Left renal cortex interstitium (tissue), 4 donors: ENCODE measurements at regions not wholly inside any gene's neighbourhood (a gene's known extent, or its start where the extent isn't known, plus 50 kb on each side); places are given as distances from the start of the nearest gene placed in this dataset.
"Not testable (repeated sequence)": the region's sequence is repeated elsewhere in the genome, so short reads cannot be mapped to it uniquely, and the experiment has no call there.

Experiments used
- DNase-seq, 4 donors: peaks; one replicate each; pipeline ENCODE4 v3.0.0-alpha.2; 2013; ENCODE audit warnings: low read depth in 4 of 4, low spot score in 2 of 4, missing footprints in 1 of 4

GRCh38 chr4:31148990-31149389 lies 428.8 kb downstream of the PCDH7 start:
- no peak for DNase-seq

DNA sequence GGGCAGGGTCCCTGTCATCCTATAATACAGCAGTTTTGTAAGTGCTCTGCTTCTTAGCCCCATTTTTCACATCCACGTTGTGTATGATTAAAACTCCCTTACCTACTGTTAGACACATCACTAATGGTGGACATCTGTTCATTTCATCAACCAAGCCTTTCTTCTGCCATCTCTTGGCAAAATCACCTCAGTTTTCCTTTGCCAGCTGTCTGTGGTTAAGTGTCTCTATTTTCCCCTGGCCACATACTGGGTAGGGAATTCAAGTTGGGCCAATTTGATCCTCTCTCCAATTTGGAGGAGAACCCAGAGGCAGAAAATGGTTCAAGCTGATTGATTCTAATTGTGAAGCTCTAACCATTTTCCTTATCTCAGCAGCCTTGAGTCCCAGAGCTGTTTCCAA lies 436.1 kb downstream of the PCDH7 start:
- no peak for DNase-seq

DNA sequence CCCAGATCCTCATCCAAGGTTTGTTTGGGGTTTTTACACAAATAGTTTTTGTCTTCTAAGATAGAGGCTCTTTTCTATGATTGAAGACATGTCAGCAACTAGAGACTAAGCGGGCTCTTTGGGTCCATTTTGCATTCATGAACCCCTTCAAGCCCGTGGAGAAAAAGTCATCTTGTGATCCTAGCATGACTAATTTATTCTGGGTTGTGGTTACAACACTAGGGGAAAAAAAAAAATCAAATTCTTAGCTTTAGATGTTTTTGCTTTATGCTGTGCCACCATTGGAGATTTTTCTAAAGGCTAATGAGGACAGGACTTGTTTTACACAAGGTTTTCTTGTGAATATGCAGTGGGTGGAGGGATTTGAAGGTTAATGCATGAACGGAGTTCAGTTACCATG lies 440.0 kb downstream of the PCDH7 start:
- no peak for DNase-seq

- DNase-seq: no peak
Measured at GRCh38 chr4:31169846-31170245, 449.7 kb downstream of the PCDH7 start.

DNA sequence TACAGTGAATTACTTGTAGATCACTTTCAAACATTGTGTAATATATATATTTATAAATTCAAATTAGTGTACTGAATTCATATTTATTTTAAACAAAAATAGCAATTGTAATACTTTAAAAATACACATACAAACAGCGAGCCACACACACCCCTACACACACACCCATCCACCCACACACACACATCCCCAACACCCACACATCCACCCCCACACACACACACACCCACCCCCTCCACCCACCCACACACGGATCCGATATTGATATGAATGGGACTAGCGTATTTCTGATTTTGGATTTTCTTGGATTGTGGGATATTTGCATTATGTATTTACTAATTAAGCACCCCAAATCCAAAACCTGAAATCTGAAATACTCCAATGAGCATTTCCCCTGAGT lies 451.2 kb downstream of the PCDH7 start:
- DNase-seq: no peak

GRCh38 chr4:31175242-31175910 lies 455.2 kb downstream of the PCDH7 start:
- no peak for DNase-seq

DNA sequence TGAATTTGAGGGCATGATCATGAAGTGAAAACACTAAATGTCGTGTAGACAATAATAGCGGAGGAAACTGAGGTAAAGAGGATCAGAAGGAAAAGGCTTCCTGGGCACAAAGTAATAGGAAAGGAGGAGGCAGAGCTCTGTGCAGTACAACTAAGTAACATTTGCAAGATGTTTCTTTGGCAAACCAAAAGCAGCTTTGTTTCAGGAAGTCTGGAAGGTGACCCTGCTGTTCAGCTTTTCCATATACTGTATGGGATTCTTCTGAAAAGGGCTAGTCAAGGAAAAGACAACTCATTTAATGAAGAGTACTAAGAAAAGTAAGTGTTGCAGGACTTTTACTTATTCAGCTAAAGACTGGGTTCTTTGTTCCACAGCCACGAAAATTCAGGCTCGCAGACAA lies 463.1 kb downstream of the PCDH7 start:
- DNase-seq: no peak

DNA sequence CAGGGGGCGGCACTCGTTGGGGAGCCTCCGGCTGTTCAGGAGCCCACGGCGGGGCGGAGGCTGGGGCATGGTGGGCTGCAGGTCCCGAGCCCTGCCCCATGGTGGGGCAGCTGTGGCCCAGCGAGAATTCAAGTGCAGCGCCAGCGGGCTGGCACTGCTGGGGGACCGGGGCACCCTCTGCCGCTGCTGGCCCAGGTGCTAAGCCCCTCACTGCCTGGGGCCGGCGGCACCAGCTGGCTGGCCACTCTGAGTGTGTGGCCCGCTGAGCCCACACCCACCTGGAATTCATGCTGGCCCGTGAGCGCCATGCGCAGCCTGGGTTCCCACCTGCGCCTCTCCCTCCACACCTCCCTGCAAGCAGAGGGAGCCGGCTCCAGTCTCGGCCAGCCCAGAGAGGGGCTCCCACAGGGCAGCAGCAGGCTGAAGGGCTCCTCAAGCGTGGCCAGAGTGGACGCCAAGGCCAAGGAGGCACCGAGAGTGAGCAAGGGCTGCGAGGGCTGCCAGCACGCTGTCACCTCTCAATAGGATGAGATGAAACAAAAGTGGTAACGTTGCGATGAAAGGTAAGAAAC lies 464.9 kb downstream of the PCDH7 start:
- DNase-seq: no peak

DNA sequence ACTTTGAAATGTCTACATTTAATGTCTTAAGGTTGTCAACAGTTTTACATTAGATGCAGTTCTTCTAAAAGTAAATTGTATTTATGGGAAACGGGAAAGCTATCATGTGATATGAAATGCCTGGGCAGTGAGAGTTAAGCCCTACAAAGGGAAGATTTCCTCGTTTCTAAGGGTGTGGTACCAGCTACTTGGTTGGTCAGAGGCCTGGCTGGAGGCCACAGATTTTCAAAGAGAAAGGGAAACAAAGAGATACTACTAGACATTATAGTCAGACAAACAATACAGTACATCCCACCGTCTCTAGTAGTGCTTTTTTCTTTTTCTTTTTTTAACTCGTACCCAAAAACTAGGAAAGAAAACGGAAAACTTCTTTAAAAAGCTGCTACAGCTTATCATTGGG lies 467.8 kb downstream of the PCDH7 start:
- DNase-seq: no peak

GRCh38 chr4:31189938-31190337 lies 469.8 kb downstream of the PCDH7 start:
- no peak for DNase-seq

- no peak for DNase-seq
Measured at GRCh38 chr4:31190671-31191070, 470.5 kb downstream of the PCDH7 start.

GRCh38 chr4:31192341-31192740 lies 472.2 kb downstream of the PCDH7 start:
- no peak for DNase-seq

GRCh38 chr4:31193521-31193920 lies 473.4 kb downstream of the PCDH7 start:
- DNase-seq: no peak

- DNase-seq: no peak
Measured at GRCh38 chr4:31194823-31195222, 474.7 kb downstream of the PCDH7 start.

- DNase-seq: no peak
Measured at GRCh38 chr4:31199644-31200043, 479.5 kb downstream of the PCDH7 start.

GRCh38 chr4:31202054-31202453 lies 481.9 kb downstream of the PCDH7 start:
- DNase-seq: not testable (repeated sequence)

DNA sequence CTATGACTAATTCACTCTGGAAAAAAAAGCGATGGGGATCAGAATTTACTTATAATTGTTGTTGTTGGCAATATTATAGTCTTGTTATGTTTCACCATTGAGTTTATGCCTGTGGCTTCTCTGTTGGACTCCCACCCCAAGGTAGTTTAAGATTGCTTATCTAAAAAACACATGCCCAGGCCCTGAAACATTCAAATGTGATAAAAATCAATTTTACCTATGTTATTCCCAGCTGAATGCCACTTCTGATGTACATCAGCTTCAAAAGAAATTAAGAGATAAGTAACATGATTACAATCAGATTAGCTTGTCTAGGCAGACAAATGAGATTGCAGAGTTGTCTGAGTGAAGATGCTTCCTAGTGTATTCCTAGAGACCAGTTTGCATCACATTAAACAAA lies 484.7 kb downstream of the PCDH7 start:
- no peak for DNase-seq

GRCh38 chr4:31220921-31221320 lies 500.8 kb downstream of the PCDH7 start:
- no peak for DNase-seq

DNA sequence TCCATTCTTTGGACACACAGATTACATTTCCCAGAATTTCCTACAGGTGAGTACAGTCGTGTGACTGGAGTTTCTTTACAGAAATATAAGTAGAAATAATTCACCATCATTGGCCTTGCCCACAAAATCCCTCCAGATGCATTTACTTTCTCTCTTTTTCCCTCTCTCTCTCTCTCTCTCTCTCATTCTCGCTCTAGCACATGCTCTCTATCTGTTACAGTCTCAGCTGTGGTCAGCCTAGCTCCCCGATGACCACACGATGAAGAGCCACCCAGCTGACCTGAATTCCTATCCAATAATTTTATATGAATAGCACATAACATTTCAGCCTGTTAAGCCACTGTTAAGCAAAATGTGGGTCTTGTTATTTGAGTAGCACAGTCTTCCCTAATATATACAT lies 507.9 kb downstream of the PCDH7 start:
- DNase-seq: no peak

GRCh38 chr4:31230594-31230993 lies 510.4 kb downstream of the PCDH7 start:
- DNase-seq: no peak

- DNase-seq: no peak
Measured at GRCh38 chr4:31234494-31234893, 514.3 kb downstream of the PCDH7 start.

- DNase-seq: no peak
Measured at GRCh38 chr4:31234901-31235300, 514.7 kb downstream of the PCDH7 start.
